PC-3 (cell line): ENCODE measurements at regions not wholly inside any gene's neighbourhood (a gene's known extent, or its start where the extent isn't known, plus 50 kb on each side); places are given as distances from the start of the nearest gene placed in this dataset.

Experiments used
- EZH2 ChIP-seq: fragments of 300-600 bp; sonication (generic); IDR thresholded peaks from one replicate; pipeline ENCODE4 v1.6.1; 2017; ENCODE audit warnings: antibody characterized with exemption, mild to moderate bottlenecking, low read length; ENCODE audit not compliant: unreplicated experiment
- EZH2phosphoT487 ChIP-seq: fragments of 300-600 bp; sonication (generic); IDR thresholded peaks from 2 replicates; pipeline ENCODE4 v1.6.1; 2018; ENCODE audit warnings: mild to moderate bottlenecking, antibody characterized with exemption, low read length, borderline replicate concordance
- TF ChIP-seq, protein P1 (sequence below): fragments of 300-600 bp; sonication (generic); conservative IDR thresholded peaks from 2 replicates; pipeline ENCODE4 v1.5.1; 2017; ENCODE audit warnings: antibody characterized with exemption, low read depth, mild to moderate bottlenecking, low read length

GRCh38 chr7:85565276-85565675 is 378.4 kb upstream of the SEMA3D start:
- no peak for TF ChIP-seq EZH2phosphoT487
- TF ChIP-seq, protein P1, sequence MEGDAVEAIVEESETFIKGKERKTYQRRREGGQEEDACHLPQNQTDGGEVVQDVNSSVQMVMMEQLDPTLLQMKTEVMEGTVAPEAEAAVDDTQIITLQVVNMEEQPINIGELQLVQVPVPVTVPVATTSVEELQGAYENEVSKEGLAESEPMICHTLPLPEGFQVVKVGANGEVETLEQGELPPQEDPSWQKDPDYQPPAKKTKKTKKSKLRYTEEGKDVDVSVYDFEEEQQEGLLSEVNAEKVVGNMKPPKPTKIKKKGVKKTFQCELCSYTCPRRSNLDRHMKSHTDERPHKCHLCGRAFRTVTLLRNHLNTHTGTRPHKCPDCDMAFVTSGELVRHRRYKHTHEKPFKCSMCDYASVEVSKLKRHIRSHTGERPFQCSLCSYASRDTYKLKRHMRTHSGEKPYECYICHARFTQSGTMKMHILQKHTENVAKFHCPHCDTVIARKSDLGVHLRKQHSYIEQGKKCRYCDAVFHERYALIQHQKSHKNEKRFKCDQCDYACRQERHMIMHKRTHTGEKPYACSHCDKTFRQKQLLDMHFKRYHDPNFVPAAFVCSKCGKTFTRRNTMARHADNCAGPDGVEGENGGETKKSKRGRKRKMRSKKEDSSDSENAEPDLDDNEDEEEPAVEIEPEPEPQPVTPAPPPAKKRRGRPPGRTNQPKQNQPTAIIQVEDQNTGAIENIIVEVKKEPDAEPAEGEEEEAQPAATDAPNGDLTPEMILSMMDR, result no peak
- no peak for TF ChIP-seq EZH2
